Stimulated activated CD8-positive, alpha-beta memory T cell treated with anti-CD3 and anti-CD28 coated beads, Interleukin-4, amount 100 ng/mL, for 4 hours (primary cell): ENCODE measurements at regions not wholly inside any gene's neighbourhood (a gene's known extent, or its start where the extent isn't known, plus 50 kb on each side); places are given as distances from the start of the nearest gene placed in this dataset.
A peak's percentile ranks its signal among the peaks of the same experiment; 100 is the strongest.
"Not testable (repeated sequence)": the region's sequence is repeated elsewhere in the genome, so short reads cannot be mapped to it uniquely, and the experiment has no call there.

ENCODE experiments used
- DNase-seq, 2 donors: peaks; one replicate each; pipeline ENCODE4 v3.0.0-alpha.2; 2020; ENCODE audit warnings: low read depth in 2 of 2, low spot score in 1 of 2

GRCh38 chr4:183814461-183814860 is 90.6 kb upstream of the STOX2 start:
- no peak for DNase-seq

- no peak for DNase-seq
Observed at GRCh38 chr4:183816077-183816476, 89.0 kb upstream of the STOX2 start.

- no peak for DNase-seq
Observed at GRCh38 chr4:183816882-183817509, 88.1 kb upstream of the STOX2 start.

GRCh38 chr4:183818591-183818990 is 86.5 kb upstream of the STOX2 start:
- DNase-seq: not testable (repeated sequence)

- DNase-seq: no peak
Observed at GRCh38 chr4:183821076-183821853, 83.8 kb upstream of the STOX2 start.

GRCh38 chr4:183823434-183823833 is 81.7 kb upstream of the STOX2 start:
- DNase-seq: no peak

GRCh38 chr4:183825346-183825745 is 79.8 kb upstream of the STOX2 start:
- DNase-seq: no peak

- DNase-seq: no peak
Observed at GRCh38 chr4:183826461-183826860, 78.6 kb upstream of the STOX2 start.

- no peak for DNase-seq
Observed at GRCh38 chr4:183828125-183828524, 77.0 kb upstream of the STOX2 start.

GRCh38 chr4:183828839-183829238 is 76.3 kb upstream of the STOX2 start:
- no peak for DNase-seq

- DNase-seq: no peak
Observed at GRCh38 chr4:183830438-183830985, 74.6 kb upstream of the STOX2 start.

- no peak for DNase-seq
Observed at GRCh38 chr4:183831026-183831446, 74.1 kb upstream of the STOX2 start.

- no peak for DNase-seq
Observed at GRCh38 chr4:183831683-183832082, 73.4 kb upstream of the STOX2 start.

GRCh38 chr4:183832776-183833450 is 72.2 kb upstream of the STOX2 start:
- DNase-seq: no peak

GRCh38 chr4:183834252-183834651 is 70.9 kb upstream of the STOX2 start:
- no peak for DNase-seq

GRCh38 chr4:183837222-183837621 is 67.9 kb upstream of the STOX2 start:
- DNase-seq: no peak

GRCh38 chr4:183838987-183839712 is 66.0 kb upstream of the STOX2 start:
- no peak for DNase-seq

GRCh38 chr4:183840311-183840710 is 64.8 kb upstream of the STOX2 start:
- DNase-seq: peak; percentile 14 to 22

- DNase-seq: no peak
Observed at GRCh38 chr4:183841001-183841400, 64.1 kb upstream of the STOX2 start.

GRCh38 chr4:183842129-183842528 is 63.0 kb upstream of the STOX2 start:
- DNase-seq: no peak

GRCh38 chr4:183843248-183843671 is 61.8 kb upstream of the STOX2 start:
- no peak for DNase-seq
